ENCODE measurements at regions not wholly inside any gene's neighbourhood (a gene's known extent, or its start where the extent isn't known, plus 50 kb on each side); places are given as distances from the start of the nearest gene placed in this dataset.

GRCh38 chr2:41610501-41611190, 437.2 kb upstream of the PKDCC start:
- TF ChIP-seq USF2 (IDR thresholded peaks at IDR 0.05) (no peak), POLR2A (IDR thresholded peaks at IDR 0.05; ENCODE audit: low read length) (no peak), CTCF (IDR thresholded peaks at IDR 0.05) (no peak), SMC3 (IDR thresholded peaks at IDR 0.05) (no peak), EP300 (IDR thresholded peaks at IDR 0.05) (no peak), RAD21 (conservative IDR thresholded peaks at IDR 0.05 in 1 of 2, IDR thresholded peaks at IDR 0.05 in 1 of 2) (no peak), REST (IDR thresholded peaks at IDR 0.05) (no peak), ELK1 (IDR thresholded peaks at IDR 0.05; ENCODE audit: low read depth, low read length) (no peak), CEBPB (IDR thresholded peaks at IDR 0.05) (no peak)

Data from A549 (cell line).